HepG2 (cell line): ENCODE measurements at regions not wholly inside any gene's neighbourhood (a gene's known extent, or its start where the extent isn't known, plus 50 kb on each side); places are given as distances from the start of the nearest gene placed in this dataset.

Source experiments
- MED1 ChIP-seq: sonication (generic); formaldehyde crosslinking; IDR thresholded peaks from 2 replicates; pipeline ENCODE4 v1.4.0; 2020; ENCODE audit warnings: missing genetic modification reagents
- RELA ChIP-seq: sonication (generic); formaldehyde crosslinking; IDR thresholded peaks from 2 replicates; pipeline ENCODE4 v1.4.0; 2020; ENCODE audit warnings: missing genetic modification reagents
- SNAI1 ChIP-seq: sonication (generic); formaldehyde crosslinking; IDR thresholded peaks from 2 replicates; pipeline ENCODE4 v1.5.0; 2020; ENCODE audit warnings: mild to moderate bottlenecking, missing genetic modification reagents, borderline replicate concordance
- TP53 ChIP-seq: sonication (generic); formaldehyde crosslinking; conservative IDR thresholded peaks from 2 replicates; pipeline ENCODE4 v1.4.0; 2020; ENCODE audit warnings: missing genetic modification reagents
- YEATS2 ChIP-seq: sonication (generic); formaldehyde crosslinking; IDR thresholded peaks from 2 replicates; pipeline ENCODE4 v1.4.0; 2020; ENCODE audit warnings: missing genetic modification reagents, borderline replicate concordance
- ZNF10 ChIP-seq: sonication (generic); formaldehyde crosslinking; IDR thresholded peaks from 2 replicates; pipeline ENCODE4 v1.4.0; 2020; ENCODE audit warnings: mild to moderate bottlenecking, low read depth, missing genetic modification reagents, borderline replicate concordance
- TF ChIP-seq, protein P1 (sequence below): sonication (generic); formaldehyde crosslinking; IDR thresholded peaks from 2 replicates; pipeline ENCODE4 v1.5.0; 2020; ENCODE audit warnings: mild to moderate bottlenecking, missing genetic modification reagents, moderate library complexity

DNA sequence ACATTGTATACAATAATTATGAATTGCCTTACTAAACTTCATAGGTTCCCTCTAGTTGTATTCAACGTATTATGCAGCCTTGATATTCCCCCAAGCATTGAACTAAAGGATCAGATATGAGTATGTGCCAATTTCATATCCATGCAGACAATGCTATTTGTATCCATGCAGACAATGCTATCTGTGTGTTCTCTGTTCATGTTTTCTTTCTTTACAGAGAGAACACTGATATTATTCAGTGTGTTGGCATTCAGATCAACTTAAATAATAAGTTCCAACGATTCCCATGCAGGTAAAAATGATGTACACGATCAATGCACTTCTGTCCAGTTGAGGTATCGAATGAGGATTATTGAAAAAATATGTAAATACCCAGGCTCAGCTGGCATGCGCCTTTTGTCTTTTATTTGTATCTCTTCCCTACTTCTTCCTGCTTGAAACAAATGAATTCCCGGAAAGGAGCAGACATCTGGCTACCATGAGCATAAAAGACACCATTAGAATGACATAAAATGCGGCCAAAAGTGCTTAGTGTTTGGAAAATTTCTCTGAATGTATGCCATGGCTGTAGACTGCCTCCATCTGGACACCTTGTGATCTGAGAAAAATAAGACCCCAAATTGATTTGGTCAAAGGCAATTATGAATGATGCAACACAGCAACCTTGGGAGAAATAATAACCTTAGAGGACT lies 731.5 kb downstream of the SLITRK1 start:
- TF ChIP-seq ZNF10 (CRISPR knock-in tag): no peak
- TF ChIP-seq TP53: no peak
- no peak for TF ChIP-seq YEATS2 (CRISPR knock-in tag)
- TF ChIP-seq, protein P1, sequence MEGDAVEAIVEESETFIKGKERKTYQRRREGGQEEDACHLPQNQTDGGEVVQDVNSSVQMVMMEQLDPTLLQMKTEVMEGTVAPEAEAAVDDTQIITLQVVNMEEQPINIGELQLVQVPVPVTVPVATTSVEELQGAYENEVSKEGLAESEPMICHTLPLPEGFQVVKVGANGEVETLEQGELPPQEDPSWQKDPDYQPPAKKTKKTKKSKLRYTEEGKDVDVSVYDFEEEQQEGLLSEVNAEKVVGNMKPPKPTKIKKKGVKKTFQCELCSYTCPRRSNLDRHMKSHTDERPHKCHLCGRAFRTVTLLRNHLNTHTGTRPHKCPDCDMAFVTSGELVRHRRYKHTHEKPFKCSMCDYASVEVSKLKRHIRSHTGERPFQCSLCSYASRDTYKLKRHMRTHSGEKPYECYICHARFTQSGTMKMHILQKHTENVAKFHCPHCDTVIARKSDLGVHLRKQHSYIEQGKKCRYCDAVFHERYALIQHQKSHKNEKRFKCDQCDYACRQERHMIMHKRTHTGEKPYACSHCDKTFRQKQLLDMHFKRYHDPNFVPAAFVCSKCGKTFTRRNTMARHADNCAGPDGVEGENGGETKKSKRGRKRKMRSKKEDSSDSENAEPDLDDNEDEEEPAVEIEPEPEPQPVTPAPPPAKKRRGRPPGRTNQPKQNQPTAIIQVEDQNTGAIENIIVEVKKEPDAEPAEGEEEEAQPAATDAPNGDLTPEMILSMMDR: no peak
- no peak for TF ChIP-seq RELA
- no peak for TF ChIP-seq MED1 (CRISPR knock-in tag)
- no peak for TF ChIP-seq SNAI1 (CRISPR knock-in tag)
